Brain microvascular endothelial cell (primary cell): ENCODE measurements at regions not wholly inside any gene's neighbourhood (a gene's known extent, or its start where the extent isn't known, plus 50 kb on each side); places are given as distances from the start of the nearest gene placed in this dataset.
"Not testable (repeated sequence)": the region's sequence is repeated elsewhere in the genome, so short reads cannot be mapped to it uniquely, and the experiment has no call there.

Experiments
- DNase-seq: peaks from one replicate; pipeline ENCODE4 v3.0.0-alpha.2; 2020
- H3K27ac ChIP-seq: fragments of 250-450 bp; sonication (Bioruptor Pico); 2 replicates; pipeline ENCODE4 v1.5.1; 2020; ENCODE audit warnings: mild to moderate bottlenecking, moderate library complexity
- H3K27me3 ChIP-seq: fragments of 250-450 bp; sonication (Bioruptor Pico); replicated peaks from 2 replicates; pipeline ENCODE4 v1.5.1; 2020; ENCODE audit warnings: mild to moderate bottlenecking
- H3K36me3 ChIP-seq: fragments of 250-450 bp; sonication (Bioruptor Pico); replicated peaks from 2 replicates; pipeline ENCODE4 v1.5.1; 2020; ENCODE audit warnings: mild to moderate bottlenecking
- H3K4me3 ChIP-seq: 2 replicates; pipeline ENCODE4 v1.5.1; 2011; ENCODE audit warnings: low read depth, mild to moderate bottlenecking, control low read depth, low read length, moderate library complexity
- CTCF ChIP-seq: IDR thresholded peaks from 2 replicates; pipeline ENCODE4 v1.5.1; 2011; ENCODE audit warnings: low read depth, mild to moderate bottlenecking, moderate library complexity, low read length, control low read depth, inconsistent platforms; ENCODE audit errors: missing control alignments
- in situ Hi-C: cut with HindIII; loops from 2 replicates; pipeline ENCODE4 v1.10.0; 2017; ENCODE audit warnings: low sequenced_read_pairs, low pct_ligation_motif_present

GRCh38 chr2:196293751-196294515, 122.6 kb upstream of the STK17B start:
- Histone ChIP-seq H3K27me3 (no peaks in the 10 kb centered on the region), H3K27ac (peak overlapping the region; percentile 78), H3K4me3 (no peak overlapping the region), H3K36me3 (no peaks in the 10 kb centered on the region)
- in situ Hi-C loops, result loop anchor here (25.0 kb wide), 1 partner anchor 207 kb away; no protein-coding TSS in a partner anchor
- no peak for TF ChIP-seq CTCF
- peak; percentile 91 for DNase-seq

GRCh38 chr2:196294516-196294909, 123.1 kb upstream of the STK17B start:
- H3K27ac ChIP-seq, result peak overlapping the region; percentile 78
- in situ Hi-C loops, result loop anchor here (25.0 kb wide), 1 partner anchor 207 kb away; no protein-coding TSS in a partner anchor
- no peak for TF ChIP-seq CTCF
- H3K27me3 ChIP-seq, result no peaks in the 10 kb centered on the region
- H3K4me3 ChIP-seq, result no peak overlapping the region
- H3K36me3 ChIP-seq, result no peaks in the 10 kb centered on the region
- DNase-seq, result no peak

- in situ Hi-C loops, result loop anchor here (25.0 kb wide), 1 partner anchor 208 kb away; no protein-coding TSS in a partner anchor
- DNase-seq, result no peak
- Histone ChIP-seq H3K27ac (peak overlapping the region; percentile 78), H3K4me3 (no peak overlapping the region), H3K27me3 (no peaks in the 10 kb centered on the region), H3K36me3 (no peaks in the 10 kb centered on the region)
- no peak for TF ChIP-seq CTCF
These were observed 123.6 kb upstream of the STK17B start for GRCh38 chr2:196295005-196295404.

GRCh38 chr2:196298106-196298723, 126.8 kb upstream of the STK17B start:
- in situ Hi-C loops, result loop anchor here (25.0 kb wide), 1 partner anchor 211 kb away; no protein-coding TSS in a partner anchor
- H3K36me3 ChIP-seq, H3K4me3 ChIP-seq, H3K27me3 ChIP-seq, H3K27ac ChIP-seq, DNase-seq: not testable (repeated sequence)
- peak; percentile 20 for TF ChIP-seq CTCF

GRCh38 chr2:196307775-196308305, 136.5 kb upstream of the STK17B start:
- DNase-seq, result no peak

More at GRCh38 chr2:196307775-196308305, 136.5 kb upstream of the STK17B start:
- Histone ChIP-seq H3K36me3 (no peaks in the 10 kb centered on the region), H3K27ac (no peak overlapping the region), H3K4me3 (no peak overlapping the region), H3K27me3 (no peaks in the 10 kb centered on the region)
- in situ Hi-C loops, result no loop called here
- no peak for TF ChIP-seq CTCF
